ENCODE measurements at regions not wholly inside any gene's neighbourhood (a gene's known extent, or its start where the extent isn't known, plus 50 kb on each side); places are given as distances from the start of the nearest gene placed in this dataset.

DNA sequence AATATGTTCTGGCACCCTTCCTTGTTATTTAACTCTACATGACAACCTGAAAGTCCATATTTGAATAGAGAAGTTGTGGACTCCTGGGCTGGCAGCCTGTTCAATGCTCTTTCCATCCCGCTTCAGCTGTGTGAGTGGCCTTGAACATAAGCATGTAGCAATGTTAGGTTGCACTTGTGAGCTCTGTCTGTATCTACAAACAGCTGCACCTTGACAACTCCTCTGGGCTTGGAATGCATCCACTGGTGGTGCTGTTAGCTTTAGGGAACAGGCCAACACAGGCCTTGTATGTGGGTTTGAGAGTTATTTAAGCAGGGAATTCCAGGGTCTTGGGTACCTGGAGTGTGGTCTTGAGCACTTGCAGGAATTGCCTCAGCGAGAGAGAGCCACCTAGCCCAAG lies 141.2 kb downstream of the DTHD1 start:
- TF ChIP-seq, protein P1, sequence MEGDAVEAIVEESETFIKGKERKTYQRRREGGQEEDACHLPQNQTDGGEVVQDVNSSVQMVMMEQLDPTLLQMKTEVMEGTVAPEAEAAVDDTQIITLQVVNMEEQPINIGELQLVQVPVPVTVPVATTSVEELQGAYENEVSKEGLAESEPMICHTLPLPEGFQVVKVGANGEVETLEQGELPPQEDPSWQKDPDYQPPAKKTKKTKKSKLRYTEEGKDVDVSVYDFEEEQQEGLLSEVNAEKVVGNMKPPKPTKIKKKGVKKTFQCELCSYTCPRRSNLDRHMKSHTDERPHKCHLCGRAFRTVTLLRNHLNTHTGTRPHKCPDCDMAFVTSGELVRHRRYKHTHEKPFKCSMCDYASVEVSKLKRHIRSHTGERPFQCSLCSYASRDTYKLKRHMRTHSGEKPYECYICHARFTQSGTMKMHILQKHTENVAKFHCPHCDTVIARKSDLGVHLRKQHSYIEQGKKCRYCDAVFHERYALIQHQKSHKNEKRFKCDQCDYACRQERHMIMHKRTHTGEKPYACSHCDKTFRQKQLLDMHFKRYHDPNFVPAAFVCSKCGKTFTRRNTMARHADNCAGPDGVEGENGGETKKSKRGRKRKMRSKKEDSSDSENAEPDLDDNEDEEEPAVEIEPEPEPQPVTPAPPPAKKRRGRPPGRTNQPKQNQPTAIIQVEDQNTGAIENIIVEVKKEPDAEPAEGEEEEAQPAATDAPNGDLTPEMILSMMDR (IDR thresholded peaks at IDR 0.05), result no peak
- TF ChIP-seq ZFX (IDR thresholded peaks at IDR 0.05; ENCODE audit: borderline replicate concordance), result no peak
